ENCODE measurements at regions not wholly inside any gene's neighbourhood (a gene's known extent, or its start where the extent isn't known, plus 50 kb on each side); places are given as distances from the start of the nearest gene placed in this dataset.
"Not testable (repeated sequence)": the region's sequence is repeated elsewhere in the genome, so short reads cannot be mapped to it uniquely, and the experiment has no call there.

DNA sequence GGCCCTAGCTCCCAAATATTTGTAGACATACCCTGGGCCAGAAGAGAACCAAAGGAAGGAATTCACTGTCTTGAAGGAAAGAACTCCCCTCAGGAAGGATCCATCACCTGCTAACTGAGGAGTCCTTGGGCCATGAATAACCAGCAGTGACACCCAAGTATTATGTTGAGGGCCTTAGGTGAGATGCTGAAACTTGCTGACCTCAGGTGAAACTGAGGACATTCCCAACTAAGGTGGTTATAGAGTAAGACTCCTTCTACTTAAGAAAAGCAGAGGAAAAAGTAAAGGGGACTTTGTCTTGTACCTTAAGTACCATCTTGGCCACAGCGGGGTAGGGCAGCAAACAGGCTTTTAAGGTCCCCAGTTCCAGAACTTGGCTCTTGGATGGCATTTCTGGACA is 491.7 kb downstream of the C6orf118 start:
- DNase-seq, result no peak

DNA sequence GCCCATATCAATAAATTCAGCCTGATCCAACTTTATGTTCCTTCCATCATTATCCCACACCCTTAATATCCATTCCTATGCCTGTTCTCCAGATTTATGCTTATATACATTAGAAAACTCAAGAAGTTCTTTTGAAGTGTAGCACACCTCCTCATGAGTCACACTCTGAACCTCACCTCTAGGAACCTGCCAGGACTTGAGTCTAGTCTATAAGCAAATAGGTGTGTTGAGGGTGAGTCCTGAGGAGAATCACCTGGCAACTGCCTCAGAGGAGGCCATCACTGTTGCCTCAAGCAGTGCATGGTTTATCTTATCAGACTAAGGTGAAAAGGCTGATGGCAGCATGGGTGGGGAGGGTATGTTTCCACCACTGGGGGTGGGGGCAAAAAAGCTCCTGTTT is 496.7 kb downstream of the C6orf118 start:
- DNase-seq, result no peak

DNA sequence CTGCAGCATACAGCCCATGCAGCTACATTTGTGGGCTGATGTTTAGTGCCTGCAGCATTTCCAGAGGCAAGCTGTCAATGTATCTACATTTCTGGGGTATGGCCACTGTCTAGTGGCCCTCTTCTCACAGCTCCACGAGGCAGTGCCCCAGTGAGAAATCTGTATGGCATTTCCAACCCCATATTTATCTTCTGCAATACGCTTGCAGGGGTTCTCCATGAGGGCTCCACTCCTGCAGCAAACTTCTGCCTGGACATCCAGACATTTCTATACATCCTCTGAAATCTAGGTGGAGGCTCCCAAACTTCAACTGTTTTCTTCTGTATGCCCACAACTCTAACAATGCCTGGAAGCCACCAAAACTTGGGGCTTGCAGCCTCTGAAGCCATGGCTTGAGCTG is 502.3 kb downstream of the C6orf118 start:
- DNase-seq, result no peak

DNA sequence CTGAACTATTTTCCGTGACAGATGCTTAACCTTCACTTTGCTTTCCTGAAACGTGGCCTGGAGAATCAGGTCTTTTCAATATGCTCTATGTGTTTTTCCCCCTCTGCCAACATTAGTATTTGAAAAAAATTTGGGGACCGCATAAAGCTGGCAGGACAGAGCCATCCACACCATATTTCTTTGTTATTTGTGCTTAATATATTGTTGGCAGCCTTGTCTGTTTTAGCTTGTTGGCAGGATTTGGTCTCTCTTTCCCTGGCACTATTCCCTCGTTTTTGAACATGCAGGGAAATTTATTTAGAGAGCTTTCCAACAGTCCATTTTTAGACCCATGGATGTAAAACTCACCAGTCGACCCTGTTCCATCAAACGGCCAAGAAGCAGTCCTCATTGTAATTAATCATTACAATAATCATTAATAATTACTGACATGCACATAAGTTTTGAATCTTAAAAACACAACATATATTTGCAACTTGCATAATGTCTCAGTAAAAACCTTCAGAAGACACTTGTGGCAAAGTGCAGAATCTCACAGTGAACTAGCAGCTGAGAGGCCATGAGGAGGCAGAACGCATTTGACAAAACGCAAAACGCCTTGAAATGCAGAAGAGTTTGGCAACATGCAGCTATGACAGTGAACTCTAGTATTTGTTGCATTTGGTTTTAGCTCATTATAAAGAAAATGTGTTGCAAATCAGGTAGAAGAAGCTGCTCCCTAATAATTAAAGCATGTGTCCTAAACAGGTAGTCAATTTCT is 514.2 kb downstream of the C6orf118 start:
- no peak for DNase-seq

DNA sequence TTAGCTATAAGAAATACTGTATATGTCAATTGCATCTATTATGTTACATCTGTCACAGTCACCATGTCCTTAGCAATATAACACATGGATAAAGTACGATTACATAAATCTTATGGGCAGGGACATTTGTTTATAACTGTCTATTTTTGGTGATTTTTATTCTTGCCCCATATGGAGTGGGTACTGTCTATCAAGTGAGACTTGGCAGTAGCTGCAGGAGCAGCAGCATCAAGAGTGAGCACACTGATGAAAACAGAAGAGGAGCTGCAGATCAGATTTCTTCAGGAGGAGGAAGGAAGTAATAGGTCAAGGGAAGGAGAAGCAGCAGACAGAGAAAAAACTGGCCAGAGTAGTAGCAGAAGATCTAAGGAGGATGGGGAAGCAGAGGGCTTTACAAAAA is 516.7 kb downstream of the C6orf118 start:
- DNase-seq, result no peak

DNA sequence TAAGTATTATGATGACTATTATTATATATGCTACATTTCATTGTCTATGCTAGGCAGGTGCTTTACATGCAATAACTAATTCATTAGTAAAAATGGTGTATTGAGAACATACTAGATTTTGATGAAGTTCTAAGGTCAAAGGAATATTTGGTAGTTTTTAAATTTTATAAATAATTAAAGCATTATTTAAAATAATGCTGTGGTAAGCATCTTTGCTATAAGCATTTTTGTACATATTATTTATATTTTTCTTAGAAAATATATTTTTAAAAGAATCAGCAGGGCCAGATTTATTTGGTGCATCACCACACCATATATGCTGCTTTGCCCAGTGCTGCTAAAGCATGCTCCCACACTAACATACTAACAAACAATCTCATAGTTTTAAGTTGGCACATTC is 517.9 kb downstream of the C6orf118 start:
- no peak for DNase-seq

DNA sequence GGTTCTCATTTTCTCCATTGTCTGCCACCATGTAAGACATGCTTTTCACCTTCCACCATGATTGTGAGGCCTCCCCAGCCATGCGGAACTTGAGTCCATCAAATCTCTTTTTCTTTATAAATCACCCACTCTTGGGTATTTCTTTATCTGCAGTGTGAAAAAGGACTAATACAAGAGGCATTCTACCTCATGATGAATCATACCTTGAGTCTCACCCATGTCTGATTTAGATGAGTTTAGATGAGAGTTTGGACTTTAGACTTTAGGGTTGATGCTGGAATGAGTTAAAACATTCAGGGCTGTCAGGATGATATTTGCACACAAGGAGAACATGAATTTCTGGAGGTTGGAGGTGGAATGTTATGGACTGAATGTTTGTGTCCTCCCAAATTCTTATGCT is 545.6 kb downstream of the C6orf118 start:
- DNase-seq, result no peak

DNA sequence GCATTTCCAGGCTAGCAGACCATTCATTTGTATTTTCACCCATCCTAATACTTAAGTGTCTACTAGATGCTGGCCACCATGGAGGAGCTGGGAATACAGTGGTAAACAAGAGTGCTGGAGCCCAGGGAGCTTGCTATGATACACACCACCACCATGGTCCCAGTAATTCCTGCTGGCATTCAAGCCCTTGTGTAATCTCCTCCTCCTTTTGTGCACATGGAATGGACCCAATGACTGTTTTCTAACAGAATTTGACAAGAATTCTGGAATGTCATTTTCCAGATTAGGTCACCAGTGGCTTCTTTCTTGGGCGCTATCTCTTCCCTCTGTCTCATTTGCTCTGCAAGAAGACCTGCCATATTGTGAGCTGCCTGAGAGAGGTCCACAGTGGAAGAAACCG is 552.0 kb downstream of the C6orf118 start:
- no peak for DNase-seq

DNA sequence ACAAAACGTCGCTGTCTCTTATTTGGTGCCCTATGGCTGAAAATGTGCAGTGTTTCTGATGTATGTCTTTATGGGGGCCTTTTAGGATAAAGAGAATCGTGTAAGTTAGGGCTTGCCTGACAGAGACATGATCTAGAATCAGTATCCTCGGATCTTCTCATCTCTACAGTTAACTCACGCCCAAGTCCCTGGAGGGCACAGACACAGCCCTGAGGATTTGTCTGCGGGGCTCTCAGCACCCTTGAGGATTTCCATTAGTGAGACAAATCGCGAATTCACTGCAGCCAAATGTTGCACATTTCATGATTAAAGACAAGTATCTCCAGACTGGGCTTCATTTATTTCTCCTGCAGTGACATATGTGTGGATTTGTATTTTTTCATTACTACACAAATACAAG is 552.7 kb downstream of the C6orf118 start:
- no peak for DNase-seq

DNA sequence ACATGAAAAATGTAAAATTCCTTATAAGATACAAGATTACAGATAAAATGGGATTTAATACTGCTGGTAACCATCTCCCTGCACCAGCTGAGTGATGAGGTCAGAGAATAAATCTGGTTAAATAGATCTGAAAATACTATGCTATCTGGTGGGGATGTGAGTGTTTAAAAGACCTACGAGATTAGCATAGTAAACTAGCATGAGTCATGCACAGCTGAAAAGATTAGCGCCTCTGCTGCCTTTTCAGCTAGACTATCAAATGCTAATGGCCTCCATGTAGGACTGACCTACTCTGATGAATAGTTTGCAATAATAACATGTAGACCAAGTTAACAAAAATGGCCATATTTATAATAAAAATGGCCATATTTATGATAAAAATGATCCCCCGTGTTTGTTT is 553.3 kb downstream of the C6orf118 start:
- DNase-seq, result no peak

DNA sequence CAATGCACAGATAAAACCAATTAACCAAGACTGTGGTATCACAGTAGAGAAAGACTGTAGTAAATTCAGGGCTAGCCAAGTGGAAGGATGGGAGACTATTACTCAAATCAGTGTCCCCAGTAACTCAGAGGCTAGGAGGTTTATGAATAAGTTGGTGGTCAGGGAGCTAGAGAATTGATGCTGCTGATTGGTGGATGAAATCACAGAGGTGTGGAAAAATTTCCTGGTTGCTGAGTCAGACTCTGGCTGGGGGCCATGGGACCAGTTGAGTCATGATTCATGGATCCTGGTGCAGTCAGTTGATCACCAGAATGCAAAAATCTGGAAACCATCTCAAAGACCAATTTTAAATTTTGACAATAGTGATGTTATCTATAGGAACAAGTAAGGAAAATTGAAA is 555.9 kb downstream of the C6orf118 start:
- no peak for DNase-seq

DNA sequence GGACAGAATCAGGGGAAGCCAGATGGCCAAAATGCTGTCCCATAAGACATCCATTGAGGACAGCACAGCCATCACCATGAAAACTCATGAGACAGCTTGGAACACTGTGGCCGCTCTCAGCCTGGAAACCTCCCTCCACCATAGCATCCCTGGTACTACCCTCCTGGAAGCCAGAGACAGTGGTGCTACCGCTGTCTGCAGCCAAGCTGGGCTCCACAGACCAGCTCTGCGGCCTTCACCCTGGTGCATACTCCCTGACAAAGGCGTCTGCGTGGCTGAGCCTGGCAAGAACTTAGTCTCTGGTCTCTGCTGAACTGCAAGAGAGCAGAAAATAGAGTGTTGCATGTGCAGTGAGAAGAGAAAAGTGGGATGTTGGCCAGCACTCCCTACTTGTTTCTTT is 558.0 kb downstream of the C6orf118 start:
- DNase-seq, result no peak

DNA sequence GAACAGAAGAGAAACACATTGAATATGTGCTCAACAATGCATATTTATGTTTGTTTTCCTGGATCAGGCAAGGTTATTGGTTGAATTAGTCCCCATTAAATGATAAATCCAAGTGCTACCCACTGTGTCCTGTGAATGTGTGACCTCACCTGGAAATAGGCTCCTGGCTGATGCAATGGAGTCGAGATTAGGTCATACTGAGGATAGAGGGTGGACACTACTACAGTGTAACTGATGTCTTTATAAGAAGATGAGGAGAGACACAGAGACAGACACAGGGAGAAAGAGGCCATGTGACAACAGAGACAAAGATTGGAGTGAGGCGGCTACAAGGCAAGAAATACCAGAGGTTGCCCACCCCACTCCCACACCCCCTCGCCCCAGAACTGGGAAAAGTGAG is 559.3 kb downstream of the C6orf118 start:
- DNase-seq, result no peak

DNA sequence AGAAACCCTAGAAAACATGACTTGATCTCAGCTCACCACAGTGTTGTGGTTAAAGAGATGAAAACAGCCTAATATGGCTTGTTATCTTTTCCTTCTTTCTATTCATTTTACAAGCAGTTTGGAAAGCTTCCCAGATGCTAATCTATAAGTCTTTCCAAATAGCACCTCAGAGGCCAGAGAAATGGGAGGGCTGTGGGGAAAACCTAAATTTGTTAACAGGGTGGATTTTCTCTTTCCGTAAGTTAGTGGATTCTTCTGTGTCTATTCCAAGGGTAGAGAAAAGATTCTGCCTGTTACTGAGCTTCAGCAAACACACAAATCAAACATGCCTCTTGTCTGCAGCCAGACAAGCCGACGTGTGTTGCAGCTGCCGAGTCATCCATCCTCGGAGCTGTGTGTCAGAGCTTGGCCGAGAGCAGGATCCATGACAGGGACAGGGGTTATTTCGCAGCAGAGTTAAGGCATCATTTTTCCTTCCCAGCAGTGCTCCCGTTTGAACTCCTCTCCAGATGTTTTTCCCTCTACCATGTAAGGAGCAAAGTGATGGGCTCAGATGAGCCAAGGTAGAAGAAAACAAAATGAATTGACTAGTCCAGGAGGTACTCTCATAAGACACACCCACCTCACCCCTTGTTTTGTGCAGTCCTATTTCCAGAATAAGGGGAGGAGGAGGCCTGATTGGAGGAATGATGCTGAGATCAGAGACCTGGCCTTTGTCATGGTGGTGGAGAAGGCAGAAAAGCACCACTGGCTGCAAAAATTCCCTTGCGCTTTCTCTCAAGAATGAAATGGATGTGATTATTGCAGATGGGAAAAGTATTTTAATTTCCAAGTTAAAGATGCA is 560.0 kb downstream of the C6orf118 start:
- no peak for DNase-seq

DNA sequence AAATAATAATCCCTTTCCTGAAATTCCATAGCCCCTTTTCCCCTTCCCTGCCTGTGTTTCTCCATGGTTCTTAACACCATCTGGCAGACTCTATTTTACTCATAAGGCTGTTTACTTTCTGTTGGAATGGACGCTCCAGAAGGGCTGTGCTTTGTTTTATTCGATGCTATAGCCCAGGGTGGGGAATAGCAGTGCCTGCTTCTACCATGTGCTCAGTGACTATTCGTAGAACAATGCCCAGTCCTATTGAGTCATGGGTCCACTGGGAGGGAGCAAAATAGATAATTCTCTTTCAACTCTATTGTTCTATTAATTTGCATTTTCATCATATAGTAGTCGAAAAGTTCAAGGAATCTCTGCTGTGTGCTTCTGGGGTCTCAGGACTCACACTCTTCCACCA is 565.1 kb downstream of the C6orf118 start:
- no peak for DNase-seq

DNA sequence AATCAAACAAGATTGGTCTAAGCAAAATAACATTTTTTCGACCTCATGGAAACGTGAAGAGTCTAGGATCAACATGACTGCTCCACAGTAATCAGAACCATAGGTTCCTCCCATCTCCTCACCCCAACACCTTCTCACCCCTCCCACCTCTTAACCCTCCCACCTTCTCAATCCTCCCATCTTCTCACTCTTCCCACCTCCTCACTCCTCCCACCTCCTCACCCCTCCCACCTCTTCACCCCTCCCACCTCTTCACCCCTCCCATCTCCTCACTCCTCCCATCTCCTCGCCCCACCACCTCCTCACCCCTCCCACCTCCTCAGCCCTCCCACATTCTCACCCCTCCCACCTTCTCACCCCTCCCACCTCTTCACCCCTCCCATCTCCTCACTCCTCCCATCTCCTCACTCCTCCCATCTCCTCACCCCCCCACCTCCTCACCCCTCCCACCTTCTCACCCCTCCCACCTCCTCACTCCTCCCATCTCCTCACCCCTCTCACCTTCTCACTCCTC is 567.4 kb downstream of the C6orf118 start:
- DNase-seq, result no peak

DNA sequence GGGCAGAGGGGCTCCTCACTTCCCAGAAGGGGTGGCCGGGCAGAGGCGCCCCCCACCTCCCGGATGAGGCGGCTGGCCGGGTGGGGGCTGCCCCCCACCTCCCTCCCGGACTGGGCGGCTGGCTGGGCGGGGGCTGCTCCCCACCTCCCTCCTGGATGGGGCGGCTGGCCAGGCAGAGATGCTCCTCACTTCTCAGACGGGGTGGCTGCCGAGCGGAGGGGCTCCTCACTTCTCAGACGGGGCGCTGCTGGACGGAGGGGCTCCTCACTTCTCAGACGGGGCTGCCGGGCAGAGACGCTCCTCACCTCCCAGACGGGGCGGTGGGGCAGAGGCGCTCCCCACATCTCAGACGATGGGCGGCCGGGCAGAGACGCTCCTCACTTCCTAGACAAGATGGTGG is 573.3 kb downstream of the C6orf118 start:
- DNase-seq, result not testable (repeated sequence)

DNA sequence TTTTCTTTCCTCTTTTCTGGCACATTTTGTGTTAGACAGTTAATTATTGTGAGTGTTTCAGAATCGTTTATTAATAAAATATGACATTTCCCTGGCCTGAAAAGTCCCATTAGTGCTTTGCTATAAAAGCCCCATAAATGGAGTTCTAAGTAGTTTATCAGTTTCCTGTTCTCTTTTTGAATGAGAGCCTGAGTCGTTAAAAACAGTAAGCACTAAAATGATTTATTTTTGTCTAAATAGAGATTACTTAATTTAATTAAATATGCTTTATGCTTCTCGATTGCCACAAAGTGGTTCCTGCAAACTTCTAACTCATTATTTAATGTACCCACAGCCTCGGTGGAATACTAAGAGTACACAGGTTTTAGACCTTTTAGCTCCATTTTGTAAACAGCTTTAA is 577.9 kb downstream of the C6orf118 start:
- DNase-seq, result no peak

DNA sequence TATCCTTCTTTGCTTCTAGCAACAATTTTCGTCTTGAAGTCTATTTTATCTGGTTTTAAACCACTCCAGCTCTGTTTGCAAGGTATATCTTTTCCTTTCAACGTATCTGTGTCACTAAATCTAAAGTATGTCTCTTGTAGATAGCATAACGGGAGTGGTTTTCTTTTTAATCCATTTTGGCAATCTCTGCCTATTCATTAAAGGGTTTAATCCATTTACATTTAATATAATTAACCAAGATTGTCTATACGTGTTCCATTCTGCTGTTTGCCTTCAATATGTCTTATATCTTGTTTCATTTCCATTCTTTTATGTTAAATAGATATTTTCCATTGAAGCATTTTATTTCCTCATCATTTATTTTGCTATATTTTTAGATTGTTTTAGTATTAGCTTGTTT is 587.9 kb downstream of the C6orf118 start:
- DNase-seq, result no peak

DNA sequence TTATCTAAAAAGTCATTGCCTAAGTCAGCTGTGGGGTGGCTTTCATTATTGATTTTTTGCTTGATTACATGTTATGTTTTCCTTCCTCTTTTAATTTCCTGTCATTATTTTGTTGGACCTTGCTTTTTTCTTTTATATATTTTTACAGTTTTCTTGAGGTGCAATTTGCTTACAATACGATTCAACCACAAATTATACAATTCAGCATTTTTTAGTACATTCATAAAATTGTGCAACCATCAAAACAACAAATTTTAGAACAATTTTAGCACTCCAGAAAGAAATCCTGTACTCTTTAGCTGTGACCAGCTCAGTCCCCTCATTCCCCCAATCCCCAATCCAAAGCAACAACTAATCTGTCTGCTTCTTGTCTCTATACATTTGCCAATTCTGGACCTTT is 608.9 kb downstream of the C6orf118 start:
- DNase-seq, result no peak

DNA sequence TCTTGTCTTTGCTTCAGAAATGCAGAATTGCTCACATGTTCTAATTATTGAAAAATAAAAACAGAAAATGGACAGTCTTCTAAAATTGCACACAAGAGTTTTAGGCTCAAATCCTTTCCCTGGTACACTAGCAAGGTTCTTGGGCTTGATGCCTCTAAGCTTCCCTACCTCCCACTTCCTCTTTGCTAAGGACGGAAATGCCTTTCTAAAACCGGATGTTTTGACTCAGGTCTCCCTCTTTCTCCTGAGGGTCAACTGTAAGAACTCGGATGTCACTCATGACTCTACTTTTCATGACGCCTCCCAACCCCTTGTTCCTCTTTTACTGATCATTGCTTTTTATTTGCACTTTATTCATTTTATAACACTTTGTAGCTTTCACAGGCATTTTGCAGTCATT is 613.5 kb downstream of the C6orf118 start:
- DNase-seq, result no peak

DNA sequence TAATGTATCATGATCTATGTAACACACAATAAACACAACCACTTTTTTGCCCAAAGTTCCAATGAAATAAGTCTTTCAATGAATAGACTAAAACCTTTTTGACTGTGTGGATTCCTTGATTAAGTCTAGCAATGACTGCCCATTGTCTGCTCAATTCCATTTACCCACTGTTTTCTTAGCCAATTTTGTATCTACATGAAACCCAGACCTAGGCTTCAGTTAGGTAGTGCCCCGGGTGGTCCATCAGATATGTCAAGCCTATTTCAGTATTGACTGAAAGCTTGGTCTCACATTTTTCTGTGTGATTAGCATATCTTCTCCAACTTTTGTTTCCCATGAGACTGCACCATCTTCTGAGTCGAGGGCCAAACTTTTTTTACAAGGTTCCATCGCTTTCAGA is 615.0 kb downstream of the C6orf118 start:
- no peak for DNase-seq

DNA sequence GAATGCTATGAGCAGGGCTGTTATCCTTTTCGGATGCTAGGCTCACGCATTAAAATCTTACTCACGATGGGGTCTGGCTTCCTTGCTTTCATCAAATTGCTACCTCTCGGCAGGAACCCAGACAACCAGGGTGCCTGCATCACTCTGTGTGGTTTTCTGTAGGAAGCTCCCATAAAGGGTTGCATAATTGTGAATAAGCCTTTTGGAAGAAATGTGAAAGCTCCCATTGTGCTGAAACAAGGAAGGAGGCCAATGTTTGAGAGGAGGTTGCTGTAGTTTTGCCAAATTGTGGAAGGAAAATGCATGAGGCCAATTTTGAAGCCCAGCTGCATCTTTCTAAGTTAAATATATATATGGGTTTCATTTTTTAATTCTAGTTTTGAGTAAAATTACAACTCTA is 615.5 kb downstream of the C6orf118 start:
- DNase-seq, result no peak

DNA sequence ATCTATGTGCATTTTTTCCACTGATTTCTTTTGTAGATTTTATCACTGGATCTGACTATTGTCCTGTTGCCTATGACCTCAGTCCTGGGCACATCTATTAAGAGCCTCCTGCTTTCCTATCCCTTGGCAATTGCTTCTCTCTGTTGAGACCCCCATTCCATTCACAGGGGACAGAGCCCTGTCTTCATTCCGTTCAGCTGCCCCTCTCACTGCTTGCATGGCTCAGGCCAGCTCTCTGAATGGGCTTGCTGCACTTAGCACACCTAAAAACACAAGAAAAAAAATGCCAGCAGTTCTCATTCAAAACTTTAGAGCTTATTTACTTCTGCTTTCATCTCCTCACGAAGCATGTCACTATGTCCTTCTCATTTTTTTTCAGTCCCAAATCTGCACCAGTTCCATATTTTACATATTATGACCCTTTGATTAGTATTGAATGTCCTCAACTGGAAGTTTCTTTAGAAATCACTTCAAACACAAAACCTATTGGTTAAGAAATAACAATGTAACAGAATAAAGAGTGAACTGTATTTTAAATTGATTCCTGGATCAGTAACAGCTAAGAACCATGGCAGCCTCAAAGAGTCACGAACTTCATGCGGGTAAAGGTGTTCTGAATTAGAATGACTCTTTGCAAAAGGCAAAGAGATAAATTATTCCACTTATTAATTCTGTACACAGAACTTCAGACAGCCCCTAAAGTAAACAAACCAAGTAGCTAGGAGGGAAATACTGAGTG is 616.5 kb downstream of the C6orf118 start:
- DNase-seq, result no peak
